ENCODE measurements at regions not wholly inside any gene's neighbourhood (a gene's known extent, or its start where the extent isn't known, plus 50 kb on each side); places are given as distances from the start of the nearest gene placed in this dataset.

- ChIA-PET POLR2A (no interaction called here), CTCF (no interaction called here)
- no peaks in the 10 kb centered on the region for H3K9me3 ChIP-seq (replicated peaks; ENCODE audit: control insufficient read depth, insufficient read depth, low read length)
- BruUV-seq (replicated peaks), result no TSS peak
- no peak overlapping the region for H3K4me2 ChIP-seq (ENCODE audit: insufficient read depth, low read length)
- H4K20me1 ChIP-seq (replicated peaks; ENCODE audit: control insufficient read depth, extremely low read depth, insufficient read depth, low read length), result no peaks in the 10 kb centered on the region
- H3K9me1 ChIP-seq (replicated peaks; ENCODE audit: control insufficient read depth, extremely low read depth, insufficient read depth, low read length), result no peaks in the 10 kb centered on the region
- no peaks in the 10 kb centered on the region for H3K4me1 ChIP-seq (ENCODE audit: control insufficient read depth, extremely low read depth, insufficient read depth, low read length)
- H3K79me2 ChIP-seq (ENCODE audit: control insufficient read depth, insufficient read depth, low read length), result no peaks in the 10 kb centered on the region
- FAIRE-seq, result no peak
- no peak overlapping the region for H3K27ac ChIP-seq (ENCODE audit: insufficient read depth, low read depth, low read length)
- no peak overlapping the region for H2AFZ ChIP-seq (ENCODE audit: low read depth, low read length)
- intact Hi-C loops (cut with micrococcal nuclease), result no loop called here
- DNase-seq (ENCODE audit: low read depth, low spot score), result no peak
- dilution Hi-C loops (cut with MboI; ENCODE audit: extremely low pct_ligation_motif_present, low sequenced_read_pairs), result no loop called here
- no peak for TF ChIP-seq POLR2A (IDR thresholded peaks at IDR 0.05; ENCODE audit: low read depth, low read length)
- no peak for TF ChIP-seq MAX (IDR thresholded peaks at IDR 0.05; ENCODE audit: insufficient read depth, insufficient read length)
- no peak for TF ChIP-seq CTCF (IDR thresholded peaks at IDR 0.05; ENCODE audit: extremely low read depth in 1 of 2, insufficient read depth in 1 of 2, low read depth in 1 of 2, low read length in 2 of 2)
- TF ChIP-seq POLR2AphosphoS5 (IDR thresholded peaks at IDR 0.05; ENCODE audit: insufficient read depth, low read depth, low read length), result no peak
- no peak for TF ChIP-seq GATA2 (IDR thresholded peaks at IDR 0.05; ENCODE audit: insufficient read depth, insufficient read length, low read depth, low read length)
- no peak for TF ChIP-seq FOS (IDR thresholded peaks at IDR 0.05; ENCODE audit: borderline replicate concordance, insufficient read depth, low read length)
- no peak for TF ChIP-seq EZH2 (IDR thresholded peaks at IDR 0.05; ENCODE audit: borderline replicate concordance, low read depth, low read length, severe bottlenecking)
- TF ChIP-seq JUN (IDR thresholded peaks at IDR 0.05; ENCODE audit: borderline replicate concordance, insufficient read depth, insufficient read length, low read depth), result no peak
- TF ChIP-seq MYC (IDR thresholded peaks at IDR 0.05; ENCODE audit: low read depth, low read length), result no peak
- H3K27me3 ChIP-seq (ENCODE audit: control insufficient read depth in 2 of 2, insufficient read depth in 2 of 2, low read length in 2 of 2), result no peaks in the 10 kb centered on the region
- no peaks in the 10 kb centered on the region for H3K36me3 ChIP-seq (ENCODE audit: control insufficient read depth in 2 of 2, extremely low read depth in 1 of 2, insufficient read depth in 2 of 2, low read length in 2 of 2)
- no peak overlapping the region for H3K9ac ChIP-seq (replicated peaks; ENCODE audit: extremely low read depth, insufficient read depth, low read length)
- no peak overlapping the region for H3K4me3 ChIP-seq (replicated peaks in 1 of 3; ENCODE audit: insufficient read depth in 1 of 3, low read depth in 1 of 3, low read length in 3 of 3)
These were observed 772.9 kb downstream of the SORCS3 start for GRCh38 chr10:105413997-105414396.

All from endothelial cell of umbilical vein (primary cell).